ENCODE measurements at regions not wholly inside any gene's neighbourhood (a gene's known extent, or its start where the extent isn't known, plus 50 kb on each side); places are given as distances from the start of the nearest gene placed in this dataset.
A peak's percentile ranks its signal among the peaks of the same experiment; 100 is the strongest.
"Not testable (repeated sequence)": the region's sequence is repeated elsewhere in the genome, so short reads cannot be mapped to it uniquely, and the experiment has no call there.

GRCh38 chr1:229131243-229132105, 139.4 kb upstream of the RAB4A start:
- Mint-ChIP-seq H3K27ac (no peak overlapping the region), H3K4me3 (no peak overlapping the region), H3K36me3 (peaks cover 6% of the 10 kb centered on the region), H3K4me1 (peaks cover 11% of the 10 kb centered on the region), H3K27me3 (peaks cover 30% of the 10 kb centered on the region), H3K9me3 (peaks cover 8% of the 10 kb centered on the region)
- ATAC-seq (ENCODE audit: low read depth) (no peak), DNase-seq (ENCODE audit: low spot score in 2 of 2) (no peak)

GRCh38 chr1:229132106-229132443, 138.8 kb upstream of the RAB4A start:
- no peak overlapping the region for H3K27ac Mint-ChIP-seq
- peaks cover 6% of the 10 kb centered on the region for H3K36me3 Mint-ChIP-seq
- ATAC-seq (ENCODE audit: low read depth) (no peak), DNase-seq (ENCODE audit: low spot score in 2 of 2) (no peak)
- H3K27me3 Mint-ChIP-seq = peaks cover 30% of the 10 kb centered on the region
- H3K4me3 Mint-ChIP-seq = no peak overlapping the region
- peaks cover 17% of the 10 kb centered on the region for H3K4me1 Mint-ChIP-seq
- H3K9me3 Mint-ChIP-seq = peaks cover 8% of the 10 kb centered on the region

- peaks cover 8% of the 10 kb centered on the region for H3K9me3 Mint-ChIP-seq
- no peak overlapping the region for H3K27ac Mint-ChIP-seq
- peaks cover 6% of the 10 kb centered on the region for H3K36me3 Mint-ChIP-seq
- H3K4me3 Mint-ChIP-seq = no peak overlapping the region
- ATAC-seq (ENCODE audit: low read depth) (no peak), DNase-seq (ENCODE audit: low spot score in 2 of 2) (no peak)
- H3K27me3 Mint-ChIP-seq = peaks cover 30% of the 10 kb centered on the region
- peaks cover 21% of the 10 kb centered on the region for H3K4me1 Mint-ChIP-seq
Observed at GRCh38 chr1:229132706-229133105, 138.2 kb upstream of the RAB4A start.

GRCh38 chr1:229133151-229133550, 137.8 kb upstream of the RAB4A start:
- no peak for ATAC-seq (ENCODE audit: low read depth)
- Mint-ChIP-seq H3K27ac (no peak overlapping the region), H3K36me3 (peaks cover 6% of the 10 kb centered on the region), H3K4me1 (peaks cover 20% of the 10 kb centered on the region), H3K27me3 (peaks cover 29% of the 10 kb centered on the region), H3K4me3 (no peak overlapping the region), H3K9me3 (peaks cover 8% of the 10 kb centered on the region)
- no peak for DNase-seq (ENCODE audit: low spot score in 2 of 2)

GRCh38 chr1:229133811-229134210, 137.1 kb upstream of the RAB4A start:
- H3K4me1 Mint-ChIP-seq = peaks cover 19% of the 10 kb centered on the region
- peaks cover 27% of the 10 kb centered on the region for H3K27me3 Mint-ChIP-seq
- ATAC-seq (ENCODE audit: low read depth) = no peak
- H3K4me3 Mint-ChIP-seq = no peak overlapping the region
- no peak for DNase-seq (ENCODE audit: low spot score in 2 of 2)
- peaks cover 6% of the 10 kb centered on the region for H3K36me3 Mint-ChIP-seq
- H3K9me3 Mint-ChIP-seq = peaks cover 8% of the 10 kb centered on the region
- no peak overlapping the region for H3K27ac Mint-ChIP-seq

GRCh38 chr1:229134381-229135217, 136.3 kb upstream of the RAB4A start:
- H3K4me3 Mint-ChIP-seq; ATAC-seq (ENCODE audit: low read depth); DNase-seq (ENCODE audit: low spot score in 2 of 2); H3K36me3 Mint-ChIP-seq; H3K27ac Mint-ChIP-seq; H3K9me3 Mint-ChIP-seq: not testable (repeated sequence)
- Mint-ChIP-seq H3K4me1 (peaks cover 22% of the 10 kb centered on the region), H3K27me3 (peaks cover 25% of the 10 kb centered on the region)

GRCh38 chr1:229135773-229136172, 135.1 kb upstream of the RAB4A start:
- H3K27me3 Mint-ChIP-seq = peaks cover 17% of the 10 kb centered on the region
- no peak for ATAC-seq (ENCODE audit: low read depth)
- H3K9me3 Mint-ChIP-seq = peaks cover 8% of the 10 kb centered on the region
- H3K27ac Mint-ChIP-seq = no peak overlapping the region
- no peak overlapping the region for H3K4me3 Mint-ChIP-seq
- peaks cover 18% of the 10 kb centered on the region for H3K4me1 Mint-ChIP-seq
- no peak for DNase-seq (ENCODE audit: low spot score in 2 of 2)
- H3K36me3 Mint-ChIP-seq = peaks cover 6% of the 10 kb centered on the region

- H3K4me3 Mint-ChIP-seq = no peak overlapping the region
- H3K4me1 Mint-ChIP-seq = peaks cover 18% of the 10 kb centered on the region
- H3K27ac Mint-ChIP-seq = no peak overlapping the region
- DNase-seq (ENCODE audit: low spot score in 2 of 2) (no peak), ATAC-seq (ENCODE audit: low read depth) (peak; percentile 43)
- peaks cover 8% of the 10 kb centered on the region for H3K9me3 Mint-ChIP-seq
- H3K36me3 Mint-ChIP-seq = peaks cover 6% of the 10 kb centered on the region
- peaks cover 9% of the 10 kb centered on the region for H3K27me3 Mint-ChIP-seq
Observed at GRCh38 chr1:229136822-229137221, 134.1 kb upstream of the RAB4A start.

GRCh38 chr1:229137271-229137670, 133.6 kb upstream of the RAB4A start:
- Mint-ChIP-seq H3K4me3 (no peak overlapping the region), H3K4me1 (peaks cover 18% of the 10 kb centered on the region), H3K36me3 (peaks cover 6% of the 10 kb centered on the region), H3K27me3 (peaks cover 6% of the 10 kb centered on the region), H3K27ac (no peak overlapping the region), H3K9me3 (peaks cover 8% of the 10 kb centered on the region)
- DNase-seq (ENCODE audit: low spot score in 2 of 2) (no peak), ATAC-seq (ENCODE audit: low read depth) (no peak)

- Mint-ChIP-seq H3K4me3 (no peak overlapping the region), H3K4me1 (peaks cover 18% of the 10 kb centered on the region), H3K36me3 (peaks cover 6% of the 10 kb centered on the region), H3K27me3 (peaks cover 6% of the 10 kb centered on the region), H3K9me3 (peaks cover 8% of the 10 kb centered on the region), H3K27ac (no peak overlapping the region)
- no peak for DNase-seq (ENCODE audit: low spot score in 2 of 2)
- ATAC-seq (ENCODE audit: low read depth) = no peak
Observed at GRCh38 chr1:229138058-229138457, 132.9 kb upstream of the RAB4A start.

- Mint-ChIP-seq H3K27ac (no peak overlapping the region), H3K9me3 (peaks cover 2% of the 10 kb centered on the region), H3K4me3 (peak overlapping the region; percentile 1), H3K27me3 (no peaks in the 10 kb centered on the region), H3K4me1 (peaks cover 18% of the 10 kb centered on the region), H3K36me3 (no peaks in the 10 kb centered on the region)
- ATAC-seq (ENCODE audit: low read depth) (no peak), DNase-seq (ENCODE audit: low spot score in 2 of 2) (no peak)
Observed at GRCh38 chr1:229139331-229140118, 131.4 kb upstream of the RAB4A start.

- H3K9me3 Mint-ChIP-seq = peaks cover 2% of the 10 kb centered on the region
- no peak for DNase-seq (ENCODE audit: low spot score in 2 of 2)
- H3K4me1 Mint-ChIP-seq = peaks cover 18% of the 10 kb centered on the region
- no peaks in the 10 kb centered on the region for H3K27me3 Mint-ChIP-seq
- H3K27ac Mint-ChIP-seq = no peak overlapping the region
- no peaks in the 10 kb centered on the region for H3K36me3 Mint-ChIP-seq
- no peak for ATAC-seq (ENCODE audit: low read depth)
- no peak overlapping the region for H3K4me3 Mint-ChIP-seq
Observed at GRCh38 chr1:229140119-229140396, 130.9 kb upstream of the RAB4A start.

- DNase-seq (ENCODE audit: low spot score in 2 of 2) = no peak
- H3K4me1 Mint-ChIP-seq = peaks cover 18% of the 10 kb centered on the region
- no peak overlapping the region for H3K27ac Mint-ChIP-seq
- H3K36me3 Mint-ChIP-seq = no peaks in the 10 kb centered on the region
- H3K9me3 Mint-ChIP-seq = no peaks in the 10 kb centered on the region
- no peak for ATAC-seq (ENCODE audit: low read depth)
- no peak overlapping the region for H3K4me3 Mint-ChIP-seq
- H3K27me3 Mint-ChIP-seq = peaks cover 5% of the 10 kb centered on the region
Observed at GRCh38 chr1:229141271-229141670, 129.6 kb upstream of the RAB4A start.
